GM18868 (cell line): ENCODE measurements at regions not wholly inside any gene's neighbourhood (a gene's known extent, or its start where the extent isn't known, plus 50 kb on each side); places are given as distances from the start of the nearest gene placed in this dataset.
"Not testable (repeated sequence)": the region's sequence is repeated elsewhere in the genome, so short reads cannot be mapped to it uniquely, and the experiment has no call there.

Experiments used
- ATAC-seq: cut with Tn5 transposase; IDR thresholded peaks from one replicate; pipeline ENCODE4 v1.9.1; 2021; ENCODE audit warnings: mild to moderate bottlenecking, moderate library complexity; ENCODE audit not compliant: unreplicated experiment

GRCh38 chr4:124997991-124998390 is 285.5 kb upstream of the ANKRD50 start:
- ATAC-seq, result no peak

GRCh38 chr4:124997124-124997523 is 284.6 kb upstream of the ANKRD50 start:
- ATAC-seq, result no peak

GRCh38 chr4:124993838-124994237 is 281.3 kb upstream of the ANKRD50 start:
- no peak for ATAC-seq

GRCh38 chr4:124990398-124990797 is 277.9 kb upstream of the ANKRD50 start:
- no peak for ATAC-seq

GRCh38 chr4:124980276-124980752 is 267.8 kb upstream of the ANKRD50 start:
- no peak for ATAC-seq

GRCh38 chr4:124978536-124978935 is 266.0 kb upstream of the ANKRD50 start:
- not testable (repeated sequence) for ATAC-seq

- ATAC-seq, result no peak
Observed at GRCh38 chr4:124977045-124977444, 264.5 kb upstream of the ANKRD50 start.

- no peak for ATAC-seq
Observed at GRCh38 chr4:124974152-124974551, 261.6 kb upstream of the ANKRD50 start.

- ATAC-seq, result no peak
Observed at GRCh38 chr4:124973716-124974115, 261.2 kb upstream of the ANKRD50 start.

- ATAC-seq, result no peak
Observed at GRCh38 chr4:124970011-124970410, 257.5 kb upstream of the ANKRD50 start.

- no peak for ATAC-seq
Observed at GRCh38 chr4:124965497-124965891, 253.0 kb upstream of the ANKRD50 start.

GRCh38 chr4:124964852-124965496 is 252.4 kb upstream of the ANKRD50 start:
- no peak for ATAC-seq

GRCh38 chr4:124964251-124964650 is 251.7 kb upstream of the ANKRD50 start:
- no peak for ATAC-seq

GRCh38 chr4:124961138-124961750 is 248.7 kb upstream of the ANKRD50 start:
- no peak for ATAC-seq

- ATAC-seq, result no peak
Observed at GRCh38 chr4:124958847-124959246, 246.3 kb upstream of the ANKRD50 start.

GRCh38 chr4:124955476-124955875 is 242.9 kb upstream of the ANKRD50 start:
- no peak for ATAC-seq

- ATAC-seq, result no peak
Observed at GRCh38 chr4:124954046-124954445, 241.5 kb upstream of the ANKRD50 start.

GRCh38 chr4:124953486-124953885 is 241.0 kb upstream of the ANKRD50 start:
- ATAC-seq, result no peak

- ATAC-seq, result no peak
Observed at GRCh38 chr4:124953061-124953460, 240.5 kb upstream of the ANKRD50 start.

GRCh38 chr4:124952601-124953000 is 240.1 kb upstream of the ANKRD50 start:
- ATAC-seq, result no peak

- no peak for ATAC-seq
Observed at GRCh38 chr4:124948976-124949597, 236.6 kb upstream of the ANKRD50 start.

GRCh38 chr4:124947622-124948265 is 235.2 kb upstream of the ANKRD50 start:
- no peak for ATAC-seq
